SU-DHL-6 (cell line): ENCODE measurements at regions not wholly inside any gene's neighbourhood (a gene's known extent, or its start where the extent isn't known, plus 50 kb on each side); places are given as distances from the start of the nearest gene placed in this dataset.
"Not testable (repeated sequence)": the region's sequence is repeated elsewhere in the genome, so short reads cannot be mapped to it uniquely, and the experiment has no call there.

Source experiments
- H2AFZ ChIP-seq: fragments of 200-600 bp; sonication (generic); 2 replicates; pipeline ENCODE4 v1.6.1; 2014; ENCODE audit warnings: low read depth, mild to moderate bottlenecking, moderate library complexity, mixed read lengths, antibody characterized with exemption, low read length; ENCODE audit not compliant: severe bottlenecking
- H3F3A ChIP-seq: fragments of 200-600 bp; shearing (Covaris generic); 2 replicates; pipeline ENCODE4 v1.6.0; 2016; ENCODE audit warnings: antibody characterized with exemption, mild to moderate bottlenecking; ENCODE audit not compliant: insufficient read depth
- H3K27ac ChIP-seq: fragments of 200-600 bp; sonication (generic); 2 replicates; pipeline ENCODE4 v1.5.1; 2016; ENCODE audit warnings: low read depth, mild to moderate bottlenecking, low read length, moderate library complexity, mixed read lengths
- H3K27me3 ChIP-seq: fragments of 200-600 bp; sonication (generic), shearing (Covaris generic); 2 replicates; pipeline ENCODE4 v1.6.0; 2014; ENCODE audit warnings: mild to moderate bottlenecking, low read length
- H3K36me3 ChIP-seq: fragments of 200-600 bp; sonication (generic); 2 replicates; pipeline ENCODE4 v1.6.1; 2014; ENCODE audit warnings: mild to moderate bottlenecking, low read length, mixed read lengths
- H3K4me2 ChIP-seq: fragments of 300-600, 200-600 bp; shearing (Covaris generic), sonication (generic); 2 replicates; pipeline ENCODE4 v1.6.0; 2014; ENCODE audit warnings: low read length, low read depth, mild to moderate bottlenecking; ENCODE audit not compliant: poor library complexity, severe bottlenecking
- H3K4me3 ChIP-seq: fragments of 200-600 bp; sonication (generic); 2 replicates; pipeline ENCODE4 v1.5.1; 2014; ENCODE audit warnings: antibody characterized with exemption, low read length, mild to moderate bottlenecking, mixed read lengths; ENCODE audit not compliant: insufficient read depth, poor library complexity, severe bottlenecking
- H3K79me2 ChIP-seq: fragments of 200-600 bp; sonication (generic); 2 replicates; pipeline ENCODE4 v1.6.1; 2014; ENCODE audit warnings: mild to moderate bottlenecking, low read length, moderate library complexity; ENCODE audit not compliant: insufficient read depth
- H3K9ac ChIP-seq: fragments of 200-600 bp; sonication (generic); 2 replicates; pipeline ENCODE4 v1.7.0; 2014; ENCODE audit warnings: mild to moderate bottlenecking, low read length
- H3K9me2 ChIP-seq: fragments of 200-600 bp; sonication (generic); replicated peaks from 2 replicates; pipeline ENCODE4 v1.6.1; 2014; ENCODE audit warnings: low read length; ENCODE audit not compliant: insufficient read depth
- H3K9me3 ChIP-seq: fragments of 200-600 bp; sonication (generic); 2 replicates; pipeline ENCODE4 v1.6.1; 2014; ENCODE audit warnings: low read length, mixed read lengths; ENCODE audit not compliant: insufficient read depth
- H4K20me1 ChIP-seq: fragments of 200-600 bp; sonication (generic); 2 replicates; pipeline ENCODE4 v1.6.1; 2014; ENCODE audit warnings: low read depth, mild to moderate bottlenecking, antibody characterized with exemption, low read length, moderate library complexity, mixed read lengths
- CTCF ChIP-seq: fragments of 200-600 bp; sonication (generic); IDR thresholded peaks from one replicate; pipeline ENCODE4 v1.5.1; 2017; ENCODE audit warnings: antibody characterized with exemption, mild to moderate bottlenecking, low read length, moderate library complexity; ENCODE audit not compliant: insufficient read depth, poor library complexity, severe bottlenecking
- EZH2phosphoT487 ChIP-seq: fragments of 200-600 bp; sonication (generic), shearing (Covaris generic); conservative IDR thresholded peaks from 2 replicates; pipeline ENCODE4 v1.6.1; 2018; ENCODE audit warnings: mild to moderate bottlenecking, antibody characterized with exemption, low read length, moderate library complexity, mixed read lengths

DNA sequence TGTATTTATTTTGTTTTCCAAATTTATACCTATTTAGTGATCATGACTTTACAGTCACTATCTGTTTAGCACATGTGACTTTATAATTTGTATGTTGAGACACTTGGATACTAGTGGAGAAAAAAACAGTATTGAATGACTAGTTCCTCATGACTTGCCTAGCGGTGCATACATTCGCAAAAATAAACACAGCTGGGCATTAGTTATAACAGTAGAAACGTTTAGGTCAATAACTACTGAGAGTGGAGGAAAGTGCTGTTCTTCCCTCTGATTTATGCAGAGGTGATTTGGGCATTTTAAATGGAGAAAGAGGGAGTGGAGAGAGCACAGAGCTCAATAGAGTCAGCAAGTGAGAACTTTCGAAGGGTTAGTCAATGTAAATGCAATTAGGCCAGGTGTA is 1679.0 kb upstream of the B3GALT2 start:
- H3K27ac ChIP-seq: no peak overlapping the region
- no peak overlapping the region for H2AFZ ChIP-seq
- no peak overlapping the region for H3K9ac ChIP-seq
- no peak overlapping the region for H3K4me3 ChIP-seq
- H3K4me2 ChIP-seq: no peak overlapping the region
- no peaks in the 10 kb centered on the region for H4K20me1 ChIP-seq
- H3K9me2 ChIP-seq: no peaks in the 10 kb centered on the region
- no peaks in the 10 kb centered on the region for H3F3A ChIP-seq
- no peaks in the 10 kb centered on the region for H3K36me3 ChIP-seq
- no peaks in the 10 kb centered on the region for H3K9me3 ChIP-seq
- no peaks in the 10 kb centered on the region for H3K27me3 ChIP-seq
- H3K79me2 ChIP-seq: no peaks in the 10 kb centered on the region
- TF ChIP-seq CTCF (no peak), EZH2phosphoT487 (no peak)

- Histone ChIP-seq H3K9me2 (no peaks in the 10 kb centered on the region), H3K36me3 (no peaks in the 10 kb centered on the region), H3K27ac (no peak overlapping the region), H3K79me2 (no peaks in the 10 kb centered on the region), H3K9me3 (no peaks in the 10 kb centered on the region), H3K27me3 (no peaks in the 10 kb centered on the region), H3K9ac (no peak overlapping the region), H2AFZ (no peak overlapping the region), H3K4me3 (no peak overlapping the region), H3F3A (no peaks in the 10 kb centered on the region), H3K4me2 (no peak overlapping the region), H4K20me1 (no peaks in the 10 kb centered on the region)
- no peak for TF ChIP-seq EZH2phosphoT487
Observed at GRCh38 chr1:194862129-194862528, 1675.7 kb upstream of the B3GALT2 start.

DNA sequence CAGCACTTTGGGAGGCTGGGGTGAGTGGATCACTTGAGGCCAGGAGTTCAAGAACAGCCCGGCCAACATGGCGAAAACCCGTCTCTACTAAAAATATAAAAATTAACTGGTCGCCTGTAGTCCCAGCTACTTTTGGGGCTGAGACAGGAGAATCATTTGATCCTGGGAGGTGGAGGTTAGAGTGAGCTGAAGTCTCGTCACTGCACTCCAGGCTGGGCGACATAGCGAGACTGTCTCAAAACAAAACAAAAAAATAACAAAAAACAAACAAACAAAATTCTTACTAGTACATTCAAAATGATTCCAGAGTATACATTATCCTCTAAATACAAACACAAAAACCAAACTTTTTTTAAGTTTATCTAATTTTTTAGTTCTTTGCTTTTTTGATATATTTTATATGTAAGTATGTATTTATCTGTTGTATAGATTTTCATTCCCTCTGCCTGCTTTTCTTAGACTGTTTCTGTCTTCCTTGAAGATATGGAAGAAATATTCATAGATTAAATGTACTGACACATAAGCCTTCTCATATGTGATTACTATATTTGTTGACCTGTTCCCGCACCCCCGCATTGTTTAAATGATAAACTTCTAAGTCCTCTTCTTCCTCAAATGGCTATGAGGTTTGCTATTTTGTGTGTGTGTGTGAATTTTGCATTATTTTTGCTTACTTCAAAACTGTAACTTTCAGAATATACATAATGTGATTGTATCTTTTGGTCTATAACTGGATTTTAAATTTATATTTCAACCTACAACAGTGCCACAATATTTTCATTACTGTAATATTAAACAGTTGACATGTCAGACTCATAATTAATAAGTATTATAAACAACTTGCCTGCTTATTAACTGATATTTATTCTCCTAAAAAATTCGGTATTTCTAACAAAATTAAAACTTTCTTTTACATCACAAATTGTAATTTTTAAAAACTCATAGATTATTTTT is 1674.1 kb upstream of the B3GALT2 start:
- Histone ChIP-seq H3K27me3 (no peaks in the 10 kb centered on the region), H3F3A (no peaks in the 10 kb centered on the region), H3K9me3 (no peaks in the 10 kb centered on the region), H3K36me3 (no peaks in the 10 kb centered on the region), H2AFZ (no peak overlapping the region), H4K20me1 (no peaks in the 10 kb centered on the region), H3K9ac (no peak overlapping the region), H3K79me2 (no peaks in the 10 kb centered on the region), H3K27ac (no peak overlapping the region), H3K4me2 (no peak overlapping the region), H3K9me2 (no peaks in the 10 kb centered on the region), H3K4me3 (no peak overlapping the region)
- no peak for TF ChIP-seq EZH2phosphoT487
- no peak for TF ChIP-seq CTCF

DNA sequence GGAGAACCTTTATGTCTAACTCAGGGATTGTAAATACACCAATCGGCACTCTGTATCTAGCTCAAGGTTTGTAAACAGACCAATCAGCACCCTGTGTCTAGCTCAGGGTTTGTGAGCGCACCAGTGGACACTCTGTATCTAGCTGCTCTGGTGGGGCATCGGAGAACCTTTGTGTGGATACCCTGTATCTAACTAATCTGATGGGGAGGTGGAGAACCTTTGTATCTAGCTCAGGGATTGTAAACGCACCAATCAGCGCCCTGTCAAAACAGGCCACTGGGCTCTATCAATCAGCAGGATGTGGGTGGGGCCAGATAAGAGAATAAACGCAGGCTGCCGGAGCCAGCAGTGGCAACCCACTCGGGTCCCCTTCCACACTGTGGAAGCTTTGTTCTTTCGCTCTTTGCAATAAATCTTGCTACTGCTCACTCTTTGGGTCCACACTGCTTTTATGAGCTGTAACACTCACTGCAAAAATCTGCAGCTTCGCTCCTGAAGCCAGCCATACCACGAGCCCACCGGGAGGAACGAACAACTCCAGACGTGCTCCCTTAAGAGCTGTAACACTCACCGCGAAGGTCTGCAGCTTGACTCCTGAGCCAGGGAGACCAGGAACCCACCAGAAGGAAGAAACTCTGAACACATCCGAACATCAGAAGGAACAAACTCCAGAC is 1673.2 kb upstream of the B3GALT2 start:
- H2AFZ ChIP-seq, H3K36me3 ChIP-seq, H3K4me2 ChIP-seq, H3K79me2 ChIP-seq, H3K9me2 ChIP-seq, H3F3A ChIP-seq, H3K27ac ChIP-seq, H4K20me1 ChIP-seq, H3K9me3 ChIP-seq, H3K27me3 ChIP-seq, H3K4me3 ChIP-seq, H3K9ac ChIP-seq: not testable (repeated sequence)

DNA sequence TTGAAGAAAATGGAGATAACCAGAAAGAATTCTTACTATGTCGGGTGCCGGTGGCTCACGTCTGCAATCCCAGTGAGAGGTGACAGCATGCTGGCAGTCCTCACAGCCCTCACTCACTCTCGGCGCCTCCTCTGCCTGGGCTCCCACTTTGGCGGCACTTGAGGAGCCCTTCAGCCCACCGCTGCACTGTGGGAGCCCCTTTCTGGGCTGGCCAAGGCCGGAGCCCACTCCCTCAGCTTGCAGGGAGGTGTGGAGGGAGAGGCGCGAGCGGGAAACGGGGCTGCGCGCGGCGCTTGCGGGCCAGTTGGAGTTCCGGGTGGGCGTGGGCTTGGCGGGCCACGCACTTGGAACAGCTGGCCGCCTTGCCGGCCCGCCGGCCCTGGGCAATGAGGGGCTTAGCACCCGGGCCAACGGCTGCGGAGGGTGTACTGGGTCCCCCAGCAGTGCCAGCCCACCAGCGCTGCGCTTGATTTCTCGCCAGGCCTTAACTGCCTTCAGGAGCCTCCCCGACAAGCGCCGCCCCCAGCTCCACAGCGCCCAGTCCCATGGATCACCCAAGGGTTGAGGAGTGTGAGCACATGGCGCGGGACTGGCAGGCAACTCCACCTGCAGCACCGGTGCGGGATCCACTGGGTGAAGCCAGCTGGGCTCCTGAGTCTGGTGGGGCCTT is 1672.5 kb upstream of the B3GALT2 start:
- not testable (repeated sequence) for H3F3A ChIP-seq, H3K9me2 ChIP-seq, H3K79me2 ChIP-seq, H3K36me3 ChIP-seq, H3K4me3 ChIP-seq, H2AFZ ChIP-seq, H3K27me3 ChIP-seq, H3K27ac ChIP-seq, H3K9ac ChIP-seq, H3K9me3 ChIP-seq, H3K4me2 ChIP-seq, H4K20me1 ChIP-seq
